HCT116 (cell line): ENCODE measurements at regions not wholly inside any gene's neighbourhood (a gene's known extent, or its start where the extent isn't known, plus 50 kb on each side); places are given as distances from the start of the nearest gene placed in this dataset.

Source experiments
- ATAC-seq: fragments of 200-7000 bp; cut with Tn5 transposase; 2 replicates; pipeline ENCODE4 v1.9.1; 2020; ENCODE audit warnings: mild to moderate bottlenecking, moderate library complexity
- BruUV-seq: library from RNA; stranded (reverse); fragments of 400-500 nt; replicated peaks from 2 replicates; lab custom pipeline; 2021; lab: Mats Ljungman, UMichigan
- CTCF ChIA-PET: fragments of 300-600 bp; sonication (Branson Sonifier 250); formaldehyde crosslinking; loops from one replicate; lab custom pipeline; 2021; ENCODE audit warnings: antibody characterized with exemption; lab: Charles Lee
- POLR2A ChIA-PET: fragments of 300-600, 350-600 bp; sonication (Branson Sonifier 250); formaldehyde crosslinking; loops from one replicate; lab custom pipeline; 2021; ENCODE audit warnings: antibody characterized with exemption; lab: Charles Lee
- RAD21 ChIA-PET, 2 experiments: fragments of 300-600 bp; sonication (Branson Sonifier 250); formaldehyde crosslinking; loops; one replicate each; lab custom pipeline; 2023; ENCODE audit warnings: low total read pairs in 2 of 2; ENCODE audit not compliant: uncharacterized antibody in 2 of 2, unreplicated experiment in 2 of 2, low non-redundant PET in 1 of 2; lab: Charles Lee
- DNase-seq: peaks from one replicate; pipeline ENCODE4 v3.0.0-alpha.2; 2010; ENCODE audit warnings: low read depth, low spot score
- H2AFZ ChIP-seq: fragments of 200-600 bp; shearing (Covaris generic), sonication (generic); 2 replicates; pipeline ENCODE4 v1.6.1; 2017; ENCODE audit warnings: low read depth, mixed run types, mixed read lengths, antibody characterized with exemption, low read length; ENCODE audit not compliant: poor library complexity, severe bottlenecking
- H3K27ac ChIP-seq: 2 replicates; pipeline ENCODE4 v1.5.1; 2012; ENCODE audit warnings: low read depth, low read length
- H3K27me3 ChIP-seq: fragments of 200-600 bp; sonication (generic); 2 replicates; pipeline ENCODE4 v1.6.1; 2016; ENCODE audit warnings: mixed run types, low read length, mixed read lengths; ENCODE audit not compliant: insufficient read depth
- H3K36me3 ChIP-seq, 2 experiments: fragments of 200-500 bp in 1 of 2; fragments of 200-600 bp in 1 of 2; sonication (Bioruptor generic) in 1 of 2; sonication (generic) in 1 of 2; 2 replicates each; pipeline versions ENCODE4 v1.5.1 to v1.6.1; 2014 to 2016; ENCODE audit warnings: low read length in 2 of 2, inconsistent platforms in 1 of 2, mixed read lengths in 1 of 2, mixed run types in 1 of 2; ENCODE audit not compliant: insufficient read depth in 2 of 2, control insufficient read depth in 1 of 2
- H3K4me1 ChIP-seq, 2 experiments: fragments of 200-600 bp in 1 of 2; sonication (generic) in 1 of 2; 2 replicates each; pipeline versions ENCODE4 v1.5.1 to v1.6.1; 2012 to 2017; ENCODE audit warnings: low read length in 2 of 2, inconsistent platforms in 1 of 2, mild to moderate bottlenecking in 1 of 2, mixed read lengths in 1 of 2, mixed run types in 1 of 2, moderate library complexity in 1 of 2; ENCODE audit not compliant: insufficient read depth in 2 of 2, control insufficient read depth in 1 of 2
- H3K4me2 ChIP-seq: fragments of 200-600 bp; sonication (generic); 2 replicates; pipeline ENCODE4 v1.6.1; 2017; ENCODE audit warnings: mixed run types, low read length, mixed read lengths
- H3K4me3 ChIP-seq, 2 experiments: fragments of 200-600 bp in 1 of 2; sonication (generic) in 1 of 2; replicated peaks in 1 of 2; 2 replicates each; pipeline ENCODE4 v1.5.1; 2011 to 2016; ENCODE audit warnings: low read length in 2 of 2, control low read depth in 1 of 2, low read depth in 1 of 2, mild to moderate bottlenecking in 1 of 2, mixed read lengths in 1 of 2, mixed run types in 1 of 2
- H3K79me2 ChIP-seq: fragments of 200-600 bp; sonication (generic); 2 replicates; pipeline ENCODE4 v1.6.1; 2017; ENCODE audit warnings: mild to moderate bottlenecking, mixed run types, low read length, moderate library complexity, mixed read lengths; ENCODE audit not compliant: insufficient read depth
- H3K9ac ChIP-seq: fragments of 200-600 bp; sonication (generic); 2 replicates; pipeline ENCODE4 v1.6.1; 2016; ENCODE audit warnings: low read length, mixed read lengths
- H3K9me2 ChIP-seq: fragments of 200-600 bp; sonication (generic), shearing (Covaris generic); 2 replicates; pipeline ENCODE4 v1.6.1; 2017; ENCODE audit warnings: mixed run types, mild to moderate bottlenecking, moderate library complexity; ENCODE audit not compliant: insufficient read depth
- H3K9me3 ChIP-seq, 2 experiments: fragments of 200-500 bp in 1 of 2; fragments of 200-600 bp in 1 of 2; sonication (Bioruptor generic) in 1 of 2; sonication (generic) in 1 of 2; 2 replicates each; pipeline ENCODE4 v1.6.1; 2014 to 2017; ENCODE audit warnings: low read length in 2 of 2, mixed read lengths in 2 of 2, inconsistent platforms in 1 of 2, low read depth in 1 of 2, mild to moderate bottlenecking in 1 of 2, mixed run types in 1 of 2, moderate library complexity in 1 of 2; ENCODE audit not compliant: control insufficient read depth in 1 of 2, insufficient read depth in 1 of 2
- H4K20me1 ChIP-seq: fragments of 200-600 bp; sonication (generic), shearing (Covaris generic); 2 replicates; pipeline ENCODE4 v1.6.1; 2017; ENCODE audit warnings: mixed run types, mild to moderate bottlenecking, moderate library complexity; ENCODE audit not compliant: insufficient read depth
- ATF3 ChIP-seq: IDR thresholded peaks from 2 replicates; pipeline ENCODE4 v1.6.1; 2012
- CBX3 ChIP-seq: IDR thresholded peaks from 2 replicates; pipeline ENCODE4 v1.6.1; 2012; ENCODE audit warnings: low read depth
- CEBPB ChIP-seq: IDR thresholded peaks from 2 replicates; pipeline ENCODE4 v1.6.1; 2012; ENCODE audit warnings: low read depth
- CTCF ChIP-seq, 3 experiments: fragments of 200-600 bp in 1 of 3; sonication (generic) in 1 of 3; IDR thresholded peaks in 2 of 3; conservative IDR thresholded peaks in 1 of 3; 2 replicates each; pipeline ENCODE4 v1.5.1; 2012 to 2017; ENCODE audit warnings: low read depth in 2 of 3, low read length in 2 of 3, antibody characterized with exemption in 1 of 3, borderline replicate concordance in 1 of 3, control low read depth in 1 of 3, mild to moderate bottlenecking in 1 of 3, mixed read lengths in 1 of 3, mixed run types in 1 of 3, moderate library complexity in 1 of 3; ENCODE audit not compliant: insufficient read depth in 1 of 3
- EGR1 ChIP-seq: IDR thresholded peaks from 2 replicates; pipeline ENCODE4 v1.6.1; 2012; ENCODE audit warnings: low read depth
- EZH2 ChIP-seq: fragments of 200-600 bp; sonication (generic); IDR thresholded peaks from 2 replicates; pipeline ENCODE4 v1.6.1; 2017; ENCODE audit warnings: antibody characterized with exemption, mixed run types
- JUND ChIP-seq: IDR thresholded peaks from 2 replicates; pipeline ENCODE4 v1.6.1; 2012
- MAX ChIP-seq: IDR thresholded peaks from 2 replicates; pipeline ENCODE4 v1.6.1; 2012
- SP1 ChIP-seq: IDR thresholded peaks from 2 replicates; pipeline ENCODE4 v1.6.1; 2012; ENCODE audit warnings: low read depth
- SRF ChIP-seq: IDR thresholded peaks from 2 replicates; pipeline ENCODE4 v1.6.1; 2012; ENCODE audit warnings: low read depth
- TCF7L2 ChIP-seq: IDR thresholded peaks from 2 replicates; pipeline ENCODE4 v1.7.0; 2011; ENCODE audit warnings: borderline replicate concordance, inconsistent platforms; ENCODE audit not compliant: insufficient read depth, insufficient read length; ENCODE audit errors: extremely low read depth
- YY1 ChIP-seq: IDR thresholded peaks from 2 replicates; pipeline ENCODE4 v1.6.1; 2011; ENCODE audit warnings: low read length, low read depth, moderate library complexity, mild to moderate bottlenecking; ENCODE audit not compliant: insufficient replicate concordance; ENCODE audit errors: extremely low read depth
- ZBTB33 ChIP-seq: IDR thresholded peaks from 2 replicates; pipeline ENCODE4 v1.6.1; 2011; ENCODE audit warnings: mild to moderate bottlenecking, low read length, moderate library complexity; ENCODE audit not compliant: insufficient replicate concordance; ENCODE audit errors: extremely low read depth
- ZFX ChIP-seq: fragments of 450-650 bp; IDR thresholded peaks from 2 replicates; pipeline ENCODE4 v1.6.1; 2017
- ZNF274 ChIP-seq: fragments of 200-500 bp; sonication (Bioruptor generic); IDR thresholded peaks from 2 replicates; pipeline ENCODE4 v1.6.1; 2014; ENCODE audit warnings: mild to moderate bottlenecking, low read depth, low read length, inconsistent platforms
- intact Hi-C: fragments of 100-400 bp; cut with micrococcal nuclease; formaldehyde crosslinking; loops from 2 replicates; pipeline ENCODE4 v1.10.0; 2022

GRCh38 chr4:3872834-3873313 lies 106.7 kb downstream of the ADRA2C start:
- ChIA-PET RAD21 (no interaction called here), POLR2A (no interaction called here), CTCF (no interaction called here)
- intact Hi-C loops, result no loop called here
- Histone ChIP-seq H4K20me1 (no peaks in the 10 kb centered on the region), H3K9ac (no peak overlapping the region), H3K4me2 (no peak overlapping the region; the same call in 1 of the 2 replicates), H3K9me3 (peaks cover 0 to 3% of the 10 kb centered on the region in 2 experiments; a peak in 1 of 4 replicates), H3K27me3 (0 out of 2 replicates have a peak, but pooled peaks cover 6% of the 10 kb centered on the region), H2AFZ (no peak overlapping the region), H3K79me2 (no peaks in the 10 kb centered on the region), H3K4me1 (peaks cover 0 to 6% of the 10 kb centered on the region in 2 experiments; a peak in 1 of 4 replicates), H3K9me2 (no peaks in the 10 kb centered on the region), H3K36me3 (no peaks in the 10 kb centered on the region), H3K4me3 (no peak overlapping the region), H3K27ac (no peak overlapping the region)
- BruUV-seq, result no TSS peak
- DNase-seq (no peak), ATAC-seq (no peak)
- TF ChIP-seq SRF (no peak), ZFX (no peak), EGR1 (no peak), EZH2 (no peak), ATF3 (no peak)
- TF ChIP-seq, all 23 proteins: peak for 0

- 0 out of 2 replicates have a peak, but pooled peaks cover 6% of the 10 kb centered on the region for H3K27me3 ChIP-seq
- no peaks in the 10 kb centered on the region for H3K36me3 ChIP-seq
- no TSS peak for BruUV-seq
- H3K9ac ChIP-seq, result no peak overlapping the region
- peaks cover 0 to 5% of the 10 kb centered on the region in 2 experiments; a peak in 1 of 4 replicates for H3K9me3 ChIP-seq
- peaks cover 0 to 6% of the 10 kb centered on the region in 2 experiments; a peak in 1 of 4 replicates for H3K4me1 ChIP-seq
- H4K20me1 ChIP-seq, result no peaks in the 10 kb centered on the region
- ChIA-PET CTCF (no interaction called here), RAD21 (no interaction called here), POLR2A (no interaction called here)
- peak; percentile 92 for ATAC-seq
- intact Hi-C loops, result no loop called here
- H3K79me2 ChIP-seq, result no peaks in the 10 kb centered on the region
- H3K27ac ChIP-seq, result no peak overlapping the region
- no peak overlapping the region for H2AFZ ChIP-seq
- H3K4me2 ChIP-seq, result no peak overlapping the region; the same call in 1 of the 2 replicates
- no peak overlapping the region for H3K4me3 ChIP-seq
- H3K9me2 ChIP-seq, result no peaks in the 10 kb centered on the region
- DNase-seq, result no peak
- TF ChIP-seq SP1 (no peak), CBX3 (no peak), CEBPB (no peak), YY1 (no peak), TCF7L2 (no peak), MAX (no peak), EZH2 (no peak), ZBTB33 (no peak), JUND (no peak), CTCF (IDR thresholded peaks at IDR 0.05 in 2 of 3, conservative IDR thresholded peaks at IDR 0.05 in 1 of 3; ENCODE audit: borderline replicate concordance in 1 of 3, insufficient read depth in 1 of 3, low read depth in 2 of 3, low read length in 2 of 3) (no peak), ZNF274 (no peak)
Measured at GRCh38 chr4:3873408-3874027, 107.3 kb downstream of the ADRA2C start.
